A204.1 (cell line): ENCODE measurements at regions not wholly inside any gene's neighbourhood (a gene's known extent, or its start where the extent isn't known, plus 50 kb on each side); places are given as distances from the start of the nearest gene placed in this dataset.

Source experiments
- FAIRE-seq: peaks from 2 replicates; lab custom pipeline; 2012; peaks lifted over from hg19 to GRCh38; lab: Jason Lieb, UNC

- no peak for FAIRE-seq
Observed at GRCh38 chr5:175032741-175033151, 308.4 kb downstream of the MSX2 start.

- FAIRE-seq, result no peak
Observed at GRCh38 chr5:175032013-175032412, 307.6 kb downstream of the MSX2 start.

- FAIRE-seq, result no peak
Observed at GRCh38 chr5:175027390-175027789, 303.0 kb downstream of the MSX2 start.

GRCh38 chr5:175025077-175025476 lies 300.7 kb downstream of the MSX2 start:
- no peak for FAIRE-seq

- FAIRE-seq, result no peak
Observed at GRCh38 chr5:175021841-175022625, 297.7 kb downstream of the MSX2 start.

- FAIRE-seq, result no peak
Observed at GRCh38 chr5:175021321-175021720, 296.9 kb downstream of the MSX2 start.

- no peak for FAIRE-seq
Observed at GRCh38 chr5:175015028-175015685, 290.8 kb downstream of the MSX2 start.

- FAIRE-seq, result no peak
Observed at GRCh38 chr5:175013251-175013650, 288.9 kb downstream of the MSX2 start.

- FAIRE-seq, result no peak
Observed at GRCh38 chr5:175012267-175012666, 287.9 kb downstream of the MSX2 start.

GRCh38 chr5:175003531-175003930 lies 279.1 kb downstream of the MSX2 start:
- FAIRE-seq, result no peak

GRCh38 chr5:175001876-175002645 lies 277.7 kb downstream of the MSX2 start:
- FAIRE-seq, result no peak

- FAIRE-seq, result no peak
Observed at GRCh38 chr5:175001311-175001710, 276.9 kb downstream of the MSX2 start.

GRCh38 chr5:174999581-174999980 lies 275.2 kb downstream of the MSX2 start:
- no peak for FAIRE-seq

GRCh38 chr5:174998131-174998730 lies 273.8 kb downstream of the MSX2 start:
- FAIRE-seq, result no peak

GRCh38 chr5:174997688-174998087 lies 273.3 kb downstream of the MSX2 start:
- FAIRE-seq, result no peak

GRCh38 chr5:174996941-174997340 lies 272.6 kb downstream of the MSX2 start:
- no peak for FAIRE-seq

GRCh38 chr5:174995827-174996226 lies 271.4 kb downstream of the MSX2 start:
- FAIRE-seq, result no peak

GRCh38 chr5:174991847-174992246 lies 267.5 kb downstream of the MSX2 start:
- FAIRE-seq, result no peak

- no peak for FAIRE-seq
Observed at GRCh38 chr5:174990909-174991308, 266.5 kb downstream of the MSX2 start.

- no peak for FAIRE-seq
Observed at GRCh38 chr5:174987443-174988012, 263.1 kb downstream of the MSX2 start.

- FAIRE-seq, result no peak
Observed at GRCh38 chr5:174984863-174985262, 260.5 kb downstream of the MSX2 start.

GRCh38 chr5:174982485-174982884 lies 258.1 kb downstream of the MSX2 start:
- FAIRE-seq, result no peak
